HL-60 (cell line): ENCODE measurements at regions not wholly inside any gene's neighbourhood (a gene's known extent, or its start where the extent isn't known, plus 50 kb on each side); places are given as distances from the start of the nearest gene placed in this dataset.

ENCODE experiments used
- DNase-seq, 2 experiments: peaks; one replicate each; pipeline ENCODE4 v3.0.0-alpha.2; 2010 to 2020; ENCODE audit warnings: low read depth in 1 of 2, low spot score in 1 of 2
- H3K27ac ChIP-seq: fragments of 250-450 bp; sonication (Bioruptor Pico); replicated peaks from 2 replicates; pipeline ENCODE4 v1.5.1; 2020; ENCODE audit warnings: mild to moderate bottlenecking, moderate library complexity
- H3K27me3 ChIP-seq: fragments of 250-450 bp; sonication (Bioruptor Pico); 2 replicates; pipeline ENCODE4 v1.5.1; 2021; ENCODE audit warnings: mild to moderate bottlenecking, moderate library complexity; ENCODE audit not compliant: insufficient read depth, poor library complexity, severe bottlenecking
- H3K4me3 ChIP-seq: replicated peaks from 2 replicates; pipeline ENCODE4 v1.5.1; 2011; ENCODE audit warnings: mild to moderate bottlenecking, control low read depth, low read length; ENCODE audit not compliant: insufficient read depth
- GABPA ChIP-seq: IDR thresholded peaks from 2 replicates; pipeline ENCODE4 v1.6.1; 2012; ENCODE audit warnings: low read depth
- POLR2AphosphoS5 ChIP-seq: IDR thresholded peaks from 2 replicates; pipeline ENCODE4 v1.6.1; 2012; ENCODE audit warnings: low read depth
- REST ChIP-seq: IDR thresholded peaks from 2 replicates; pipeline ENCODE4 v1.6.1; 2012; ENCODE audit warnings: low read depth; ENCODE audit not compliant: insufficient replicate concordance
- SPI1 ChIP-seq: IDR thresholded peaks from 2 replicates; pipeline ENCODE4 v1.6.1; 2012; ENCODE audit warnings: low read depth, mild to moderate bottlenecking, borderline replicate concordance
- TF ChIP-seq, protein P1 (sequence below): IDR thresholded peaks from one replicate; pipeline ENCODE4 v1.5.1; 2011; ENCODE audit warnings: low read length, control low read depth, inconsistent platforms; ENCODE audit not compliant: insufficient read depth

GRCh38 chr6:23334360-23334759 lies 765.0 kb downstream of the HDGFL1 start:
- no peak for DNase-seq
- Histone ChIP-seq H3K27me3 (no peaks in the 10 kb centered on the region), H3K4me3 (no peak overlapping the region), H3K27ac (no peak overlapping the region)
- no peak for TF ChIP-seq POLR2AphosphoS5
- TF ChIP-seq SPI1, result no peak
- TF ChIP-seq GABPA, result no peak
- TF ChIP-seq, protein P1, sequence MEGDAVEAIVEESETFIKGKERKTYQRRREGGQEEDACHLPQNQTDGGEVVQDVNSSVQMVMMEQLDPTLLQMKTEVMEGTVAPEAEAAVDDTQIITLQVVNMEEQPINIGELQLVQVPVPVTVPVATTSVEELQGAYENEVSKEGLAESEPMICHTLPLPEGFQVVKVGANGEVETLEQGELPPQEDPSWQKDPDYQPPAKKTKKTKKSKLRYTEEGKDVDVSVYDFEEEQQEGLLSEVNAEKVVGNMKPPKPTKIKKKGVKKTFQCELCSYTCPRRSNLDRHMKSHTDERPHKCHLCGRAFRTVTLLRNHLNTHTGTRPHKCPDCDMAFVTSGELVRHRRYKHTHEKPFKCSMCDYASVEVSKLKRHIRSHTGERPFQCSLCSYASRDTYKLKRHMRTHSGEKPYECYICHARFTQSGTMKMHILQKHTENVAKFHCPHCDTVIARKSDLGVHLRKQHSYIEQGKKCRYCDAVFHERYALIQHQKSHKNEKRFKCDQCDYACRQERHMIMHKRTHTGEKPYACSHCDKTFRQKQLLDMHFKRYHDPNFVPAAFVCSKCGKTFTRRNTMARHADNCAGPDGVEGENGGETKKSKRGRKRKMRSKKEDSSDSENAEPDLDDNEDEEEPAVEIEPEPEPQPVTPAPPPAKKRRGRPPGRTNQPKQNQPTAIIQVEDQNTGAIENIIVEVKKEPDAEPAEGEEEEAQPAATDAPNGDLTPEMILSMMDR, result no peak
- TF ChIP-seq REST, result no peak

- Histone ChIP-seq H3K4me3 (no peak overlapping the region), H3K27ac (no peak overlapping the region), H3K27me3 (no peaks in the 10 kb centered on the region)
- no peak for TF ChIP-seq SPI1
- no peak for TF ChIP-seq GABPA
- TF ChIP-seq, protein P1, result no peak
- no peak for TF ChIP-seq POLR2AphosphoS5
- no peak for TF ChIP-seq REST
- DNase-seq, result no peak
These were observed 766.5 kb downstream of the HDGFL1 start for GRCh38 chr6:23335894-23336293.

DNA sequence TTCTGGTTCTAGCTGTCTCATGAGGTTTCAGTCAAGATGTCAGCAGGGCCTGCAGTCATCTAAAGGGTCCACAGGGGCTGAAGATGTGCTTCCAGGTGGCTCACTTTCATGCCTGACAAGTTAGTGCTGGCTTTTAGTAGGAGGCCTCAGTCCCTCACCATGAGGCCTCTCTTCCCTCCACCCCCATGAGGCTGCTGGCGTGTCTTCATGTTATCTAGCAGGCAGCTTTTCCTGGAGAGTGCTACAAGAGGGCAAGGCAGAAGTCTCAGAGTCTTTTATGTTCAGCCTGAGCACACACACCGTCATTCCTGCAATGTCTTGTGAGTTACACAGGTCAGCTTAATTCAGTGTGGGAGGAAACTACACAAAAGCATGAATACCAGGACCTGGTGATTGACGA lies 769.9 kb downstream of the HDGFL1 start:
- DNase-seq, result no peak
- H3K4me3 ChIP-seq, result no peak overlapping the region

More for the DNA sequence above, 769.9 kb downstream of the HDGFL1 start:
- TF ChIP-seq POLR2AphosphoS5 (no peak), SPI1 (no peak), REST (no peak), GABPA (no peak)
- TF ChIP-seq, protein P1, result no peak
- Histone ChIP-seq H3K27me3 (no peaks in the 10 kb centered on the region), H3K27ac (no peak overlapping the region)
